Upper lobe of right lung (tissue), 1 donor: ENCODE measurements at regions not wholly inside any gene's neighbourhood (a gene's known extent, or its start where the extent isn't known, plus 50 kb on each side); places are given as distances from the start of the nearest gene placed in this dataset.

ENCODE experiments used
- ATAC-seq: fragments of 200-7000 bp; cut with Tn5 transposase; one replicate; pipeline ENCODE4 v1.9.1; 2020; ENCODE audit warnings: mild to moderate bottlenecking, moderate library complexity
- DNase-seq: peaks from one replicate; pipeline ENCODE4 v3.0.0-alpha.2; 2020
- H3K27ac ChIP-seq: fragments of 200-600 bp; one replicate; pipeline ENCODE4 v1.8.0; 2022
- H3K27me3 ChIP-seq: fragments of 200-600 bp; one replicate; pipeline ENCODE4 v1.8.0; 2022; ENCODE audit warnings: mild to moderate bottlenecking
- H3K36me3 ChIP-seq: fragments of 200-600 bp; one replicate; pipeline ENCODE4 v1.8.0; 2022
- H3K4me1 ChIP-seq: fragments of 200-600 bp; one replicate; pipeline ENCODE4 v1.8.0; 2022
- H3K4me3 ChIP-seq: fragments of 200-600 bp; one replicate; pipeline ENCODE4 v1.8.0; 2022; ENCODE audit warnings: mild to moderate bottlenecking
- H3K9me3 ChIP-seq: fragments of 200-600 bp; one replicate; pipeline ENCODE4 v1.8.0; 2022
- intact Hi-C: fragments of 100-400 bp; cut with DNase I; formaldehyde crosslinking; loops from one replicate; pipeline ENCODE4 v1.11.0; 2022
- TF ChIP-seq, protein P1 (sequence below): fragments of 200-600 bp; IDR thresholded peaks from one replicate; pipeline ENCODE4 v1.8.0; 2022; ENCODE audit warnings: antibody characterized with exemption
- donor health status: DM: no; HTN: yes; CAD: no; lungs with severe emphysema.

DNA sequence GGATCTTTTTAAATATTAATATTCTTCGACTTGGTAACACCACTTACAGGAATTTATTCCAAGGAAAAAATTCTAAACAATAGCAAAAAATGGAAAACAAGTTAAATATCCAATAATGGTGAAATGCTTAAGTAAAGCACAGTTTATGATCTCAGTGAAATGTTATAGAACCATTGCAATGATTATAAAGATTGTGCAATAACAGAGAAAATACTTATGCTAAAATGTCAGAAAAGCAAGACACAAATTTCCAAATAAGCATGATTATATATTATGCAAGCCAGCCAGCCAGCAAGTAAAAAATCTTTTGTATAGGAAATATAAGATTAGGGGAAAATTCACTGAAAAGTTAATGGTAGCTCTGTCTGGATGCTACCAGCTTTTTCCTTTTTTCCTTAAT lies 102.7 kb upstream of the EFNA5 start:
- no peak for ATAC-seq
- H3K36me3 ChIP-seq = no peaks in the 10 kb centered on the region
- no peaks in the 10 kb centered on the region for H3K4me1 ChIP-seq
- intact Hi-C loops = no loop called here
- DNase-seq = no peak
- TF ChIP-seq, protein P1, sequence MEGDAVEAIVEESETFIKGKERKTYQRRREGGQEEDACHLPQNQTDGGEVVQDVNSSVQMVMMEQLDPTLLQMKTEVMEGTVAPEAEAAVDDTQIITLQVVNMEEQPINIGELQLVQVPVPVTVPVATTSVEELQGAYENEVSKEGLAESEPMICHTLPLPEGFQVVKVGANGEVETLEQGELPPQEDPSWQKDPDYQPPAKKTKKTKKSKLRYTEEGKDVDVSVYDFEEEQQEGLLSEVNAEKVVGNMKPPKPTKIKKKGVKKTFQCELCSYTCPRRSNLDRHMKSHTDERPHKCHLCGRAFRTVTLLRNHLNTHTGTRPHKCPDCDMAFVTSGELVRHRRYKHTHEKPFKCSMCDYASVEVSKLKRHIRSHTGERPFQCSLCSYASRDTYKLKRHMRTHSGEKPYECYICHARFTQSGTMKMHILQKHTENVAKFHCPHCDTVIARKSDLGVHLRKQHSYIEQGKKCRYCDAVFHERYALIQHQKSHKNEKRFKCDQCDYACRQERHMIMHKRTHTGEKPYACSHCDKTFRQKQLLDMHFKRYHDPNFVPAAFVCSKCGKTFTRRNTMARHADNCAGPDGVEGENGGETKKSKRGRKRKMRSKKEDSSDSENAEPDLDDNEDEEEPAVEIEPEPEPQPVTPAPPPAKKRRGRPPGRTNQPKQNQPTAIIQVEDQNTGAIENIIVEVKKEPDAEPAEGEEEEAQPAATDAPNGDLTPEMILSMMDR = no peak
- no peaks in the 10 kb centered on the region for H3K9me3 ChIP-seq
- no peak overlapping the region for H3K27ac ChIP-seq
- H3K27me3 ChIP-seq = no peaks in the 10 kb centered on the region
- no peak overlapping the region for H3K4me3 ChIP-seq

DNA sequence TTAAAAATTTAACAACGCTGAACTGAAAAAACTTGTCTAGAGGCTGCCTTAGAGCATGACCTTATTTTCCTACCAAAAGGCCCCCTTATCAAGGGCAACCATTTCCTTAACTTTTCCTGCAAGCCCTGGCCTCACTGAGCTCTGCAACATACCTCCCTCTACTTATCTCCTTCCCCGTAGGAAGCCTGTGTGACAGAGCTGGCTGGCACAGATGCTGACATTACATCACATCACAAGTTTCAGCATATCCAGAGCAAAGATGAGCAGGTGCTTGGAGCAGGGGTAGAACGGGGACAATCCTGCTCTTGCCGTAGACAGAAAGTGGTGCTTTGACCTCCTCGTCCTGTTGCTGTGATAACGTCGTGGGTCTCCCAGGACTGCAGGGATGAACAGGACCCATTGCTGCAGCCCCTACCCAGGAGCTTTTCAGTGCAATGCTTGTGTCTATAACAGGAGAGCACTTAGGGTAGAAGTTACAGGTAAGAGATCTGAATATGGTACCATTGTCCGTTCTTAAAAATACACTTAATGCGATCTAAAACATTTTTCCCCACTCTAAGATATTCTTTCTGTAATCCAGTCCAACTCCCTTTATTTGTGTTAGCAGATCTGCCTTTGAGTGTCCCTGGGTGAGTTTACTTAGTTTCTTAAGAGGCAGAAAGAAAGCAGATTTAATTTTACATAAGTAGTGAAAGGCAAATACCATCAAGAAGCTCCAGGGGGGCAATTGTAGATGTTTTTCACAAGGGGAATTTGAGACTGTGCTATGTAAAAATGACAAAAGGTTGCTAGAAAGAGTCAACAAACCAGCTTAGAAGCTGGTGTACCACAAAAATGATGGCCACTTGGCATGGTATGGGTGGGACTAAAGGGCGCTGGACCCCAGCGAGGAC lies 101.9 kb upstream of the EFNA5 start:
- Histone ChIP-seq H3K27ac (no peak overlapping the region), H3K27me3 (no peaks in the 10 kb centered on the region), H3K36me3 (no peaks in the 10 kb centered on the region), H3K9me3 (no peaks in the 10 kb centered on the region), H3K4me3 (no peak overlapping the region), H3K4me1 (no peaks in the 10 kb centered on the region)
- DNase-seq (no peak), ATAC-seq (peak; percentile 51)
- TF ChIP-seq, protein P1 = no peak
- intact Hi-C loops = no loop called here

DNA sequence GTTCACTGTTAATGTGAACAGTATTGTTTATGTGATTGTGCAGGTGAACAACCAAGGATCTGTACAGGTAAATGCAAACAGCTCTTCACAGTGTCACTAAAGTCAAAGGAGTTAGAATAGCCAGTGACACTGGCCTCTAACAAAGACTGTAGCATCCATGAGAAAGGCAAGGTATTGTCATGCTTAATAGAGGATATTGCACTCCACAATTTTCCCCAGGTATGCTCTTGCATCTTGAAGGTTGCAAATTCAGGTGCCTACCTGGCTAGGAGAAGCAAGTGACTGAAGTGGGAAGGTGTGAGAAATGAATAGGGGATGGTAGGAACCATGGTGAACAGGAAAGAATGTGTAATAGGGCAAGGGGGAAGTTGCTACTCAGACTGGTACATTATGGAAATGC lies 101.2 kb upstream of the EFNA5 start:
- intact Hi-C loops = no loop called here
- H3K36me3 ChIP-seq = no peaks in the 10 kb centered on the region
- TF ChIP-seq, protein P1 = no peak
- H3K27me3 ChIP-seq = no peaks in the 10 kb centered on the region
- H3K27ac ChIP-seq = no peak overlapping the region
- ATAC-seq = no peak
- H3K9me3 ChIP-seq = no peaks in the 10 kb centered on the region
- H3K4me1 ChIP-seq = no peaks in the 10 kb centered on the region
- no peak overlapping the region for H3K4me3 ChIP-seq
- no peak for DNase-seq

DNA sequence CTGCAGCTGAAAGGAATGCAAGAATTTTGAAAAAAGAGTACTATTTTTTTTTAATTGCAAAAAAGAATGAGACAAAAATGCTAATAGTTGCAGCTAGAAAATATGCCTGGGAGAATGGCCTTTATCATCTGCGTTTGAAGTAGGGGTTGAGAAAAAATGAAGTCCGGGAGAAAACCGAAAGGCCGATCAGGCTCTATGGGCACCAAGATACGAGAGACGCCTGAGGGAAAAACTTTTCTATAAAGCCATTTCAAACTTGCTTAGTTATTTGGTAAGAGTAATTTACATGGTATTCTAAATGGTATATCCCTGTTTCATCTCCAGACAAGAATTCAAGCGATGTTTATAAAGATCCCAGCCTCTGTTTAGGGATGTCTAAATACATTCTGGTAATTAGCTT lies 99.3 kb upstream of the EFNA5 start:
- H3K4me3 ChIP-seq = no peak overlapping the region
- no peak overlapping the region for H3K27ac ChIP-seq
- H3K36me3 ChIP-seq = no peaks in the 10 kb centered on the region
- H3K9me3 ChIP-seq = no peaks in the 10 kb centered on the region
- ATAC-seq (no peak), DNase-seq (no peak)
- no peaks in the 10 kb centered on the region for H3K27me3 ChIP-seq
- TF ChIP-seq, protein P1 = no peak
- no peaks in the 10 kb centered on the region for H3K4me1 ChIP-seq
- intact Hi-C loops = no loop called here

DNA sequence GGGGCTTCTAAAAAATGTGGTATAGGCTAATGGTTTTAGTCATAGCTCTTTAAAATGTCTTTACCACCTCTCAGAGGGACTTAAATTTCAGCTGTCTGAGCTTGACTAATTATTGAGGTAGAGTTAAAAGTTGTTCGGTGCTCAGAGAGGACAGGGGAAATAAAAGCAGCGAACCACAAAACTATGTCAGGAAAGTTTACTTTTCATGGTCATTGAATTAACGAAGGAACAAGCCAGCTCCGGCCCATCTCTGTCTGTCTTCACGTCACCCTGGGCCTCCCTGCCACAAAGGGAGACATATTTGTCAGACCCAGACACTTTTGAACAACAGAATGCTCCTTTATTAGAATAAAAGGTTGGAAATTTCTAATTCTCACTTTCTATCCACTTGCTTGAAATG lies 98.8 kb upstream of the EFNA5 start:
- intact Hi-C loops = no loop called here

More for the DNA sequence above, 98.8 kb upstream of the EFNA5 start:
- Histone ChIP-seq H3K36me3 (no peaks in the 10 kb centered on the region), H3K4me1 (no peaks in the 10 kb centered on the region), H3K9me3 (no peaks in the 10 kb centered on the region), H3K4me3 (no peak overlapping the region), H3K27me3 (no peaks in the 10 kb centered on the region), H3K27ac (no peak overlapping the region)
- ATAC-seq (no peak), DNase-seq (no peak)
- TF ChIP-seq, protein P1 = no peak
